HUES64 (cell line): ENCODE measurements at regions not wholly inside any gene's neighbourhood (a gene's known extent, or its start where the extent isn't known, plus 50 kb on each side); places are given as distances from the start of the nearest gene placed in this dataset.
A peak's percentile ranks its signal among the peaks of the same experiment; 100 is the strongest.
"Not testable (repeated sequence)": the region's sequence is repeated elsewhere in the genome, so short reads cannot be mapped to it uniquely, and the experiment has no call there.

Source experiments
- H3K27ac ChIP-seq: 2 replicates; pipeline ENCODE4 v1.7.0; 2013; ENCODE audit warnings: low read depth, low read length, inconsistent platforms
- H3K27me3 ChIP-seq: 2 replicates; pipeline ENCODE4 v1.6.1; 2013; ENCODE audit warnings: mild to moderate bottlenecking, low read length; ENCODE audit not compliant: insufficient read depth
- H3K36me3 ChIP-seq: 2 replicates; pipeline ENCODE4 v1.6.1; 2013; ENCODE audit warnings: mild to moderate bottlenecking, low read length; ENCODE audit not compliant: insufficient read depth
- H3K4me1 ChIP-seq: 2 replicates; pipeline ENCODE4 v1.6.1; 2013; ENCODE audit warnings: mild to moderate bottlenecking, low read length, moderate library complexity; ENCODE audit not compliant: insufficient read depth
- H3K4me3 ChIP-seq: 2 replicates; pipeline ENCODE4 v1.5.1; 2013; ENCODE audit warnings: mild to moderate bottlenecking, low read length, moderate library complexity
- H3K9ac ChIP-seq: 2 replicates; pipeline ENCODE4 v1.6.1; 2013; ENCODE audit warnings: mild to moderate bottlenecking, low read depth, low read length
- H3K9me3 ChIP-seq: 2 replicates; pipeline ENCODE4 v1.6.1; 2013; ENCODE audit warnings: low read depth, low read length; ENCODE audit not compliant: insufficient read depth
- WGBS: fragments of 150-250, 120-280 bp; methylation state at CpG from one replicate; pipeline ENCODE4 v1.1.7; 2013; ENCODE audit warnings: missing lambda C conversion rate; 5-methylcytosine and 5-hydroxymethylcytosine counted together

- Histone ChIP-seq H3K36me3 (no peaks in the 10 kb centered on the region), H3K9ac (no peak overlapping the region), H3K27me3 (no peaks in the 10 kb centered on the region), H3K9me3 (no peaks in the 10 kb centered on the region), H3K4me3 (no peak overlapping the region), H3K4me1 (no peaks in the 10 kb centered on the region), H3K27ac (no peak overlapping the region)
- WGBS = 83% methylated on average over 3 of the region's 3 CpGs
These were observed 1729.7 kb downstream of the PCDH9 start for GRCh38 chr13:65500481-65500880.

GRCh38 chr13:65499256-65499655 is 1730.9 kb downstream of the PCDH9 start:
- Histone ChIP-seq H3K4me3 (no peak overlapping the region), H3K36me3 (no peaks in the 10 kb centered on the region), H3K9ac (no peak overlapping the region), H3K4me1 (no peaks in the 10 kb centered on the region), H3K27me3 (no peaks in the 10 kb centered on the region; the same call in 1 of the 2 replicates), H3K27ac (no peak overlapping the region), H3K9me3 (no peaks in the 10 kb centered on the region)
- 100% methylated on average over 1 of the region's 1 CpG for WGBS

GRCh38 chr13:65497265-65497664 is 1732.9 kb downstream of the PCDH9 start:
- Histone ChIP-seq H3K9ac (no peak overlapping the region), H3K9me3 (no peaks in the 10 kb centered on the region), H3K36me3 (no peaks in the 10 kb centered on the region), H3K27me3 (no peaks in the 10 kb centered on the region; the same call in 1 of the 2 replicates), H3K4me1 (no peaks in the 10 kb centered on the region; the same call in 1 of the 2 replicates), H3K27ac (no peak overlapping the region), H3K4me3 (no peak overlapping the region)

- H3K9ac ChIP-seq, H3K27me3 ChIP-seq, H3K36me3 ChIP-seq, H3K27ac ChIP-seq, H3K4me3 ChIP-seq, H3K4me1 ChIP-seq, H3K9me3 ChIP-seq: not testable (repeated sequence)
- 79% methylated on average over 1 of the region's 1 CpG for WGBS
These were observed 1739.4 kb downstream of the PCDH9 start for GRCh38 chr13:65490725-65491124.

GRCh38 chr13:65488606-65489005 is 1741.5 kb downstream of the PCDH9 start:
- H3K9me3 ChIP-seq = no peaks in the 10 kb centered on the region
- no peaks in the 10 kb centered on the region; the same call in 1 of the 2 replicates for H3K4me1 ChIP-seq
- no peak overlapping the region for H3K9ac ChIP-seq
- H3K27ac ChIP-seq = no peak overlapping the region
- 92% methylated on average over 3 of the region's 3 CpGs for WGBS
- no peak overlapping the region for H3K4me3 ChIP-seq
- no peaks in the 10 kb centered on the region for H3K27me3 ChIP-seq
- H3K36me3 ChIP-seq = no peaks in the 10 kb centered on the region

- Histone ChIP-seq H3K4me1 (no peaks in the 10 kb centered on the region), H3K9me3 (no peaks in the 10 kb centered on the region), H3K9ac (no peak overlapping the region), H3K36me3 (no peaks in the 10 kb centered on the region), H3K4me3 (no peak overlapping the region), H3K27ac (no peak overlapping the region), H3K27me3 (no peaks in the 10 kb centered on the region)
- WGBS = 94% methylated on average over 2 of the region's 2 CpGs
These were observed 1750.4 kb downstream of the PCDH9 start for GRCh38 chr13:65479692-65480091.

GRCh38 chr13:65473196-65473595 is 1756.9 kb downstream of the PCDH9 start:
- H3K36me3 ChIP-seq = no peaks in the 10 kb centered on the region
- H3K9me3 ChIP-seq = no peaks in the 10 kb centered on the region
- no peaks in the 10 kb centered on the region for H3K27me3 ChIP-seq
- WGBS = 94% methylated on average over 1 of the region's 1 CpG
- H3K4me1 ChIP-seq = no peaks in the 10 kb centered on the region
- H3K27ac ChIP-seq = no peak overlapping the region
- H3K9ac ChIP-seq = no peak overlapping the region
- no peak overlapping the region for H3K4me3 ChIP-seq

GRCh38 chr13:65472336-65472735 is 1757.8 kb downstream of the PCDH9 start:
- H3K36me3 ChIP-seq = no peaks in the 10 kb centered on the region
- no peaks in the 10 kb centered on the region for H3K4me1 ChIP-seq
- no peaks in the 10 kb centered on the region for H3K27me3 ChIP-seq
- H3K9me3 ChIP-seq = no peaks in the 10 kb centered on the region
- no peak overlapping the region for H3K4me3 ChIP-seq
- 92% methylated on average over 2 of the region's 2 CpGs for WGBS
- no peak overlapping the region for H3K27ac ChIP-seq
- no peak overlapping the region for H3K9ac ChIP-seq

- no peaks in the 10 kb centered on the region for H3K36me3 ChIP-seq
- H3K9ac ChIP-seq = no peak overlapping the region
- 100% methylated on average over 1 of the region's 2 CpGs for WGBS
- H3K27ac ChIP-seq = no peak overlapping the region
- H3K4me1 ChIP-seq = no peaks in the 10 kb centered on the region
- H3K9me3 ChIP-seq = no peaks in the 10 kb centered on the region
- H3K4me3 ChIP-seq = no peak overlapping the region
- no peaks in the 10 kb centered on the region for H3K27me3 ChIP-seq
These were observed 1759.4 kb downstream of the PCDH9 start for GRCh38 chr13:65470781-65471180.

GRCh38 chr13:65468628-65469027 is 1761.5 kb downstream of the PCDH9 start:
- Histone ChIP-seq H3K9me3 (no peaks in the 10 kb centered on the region), H3K4me3 (no peak overlapping the region), H3K27me3 (no peaks in the 10 kb centered on the region), H3K9ac (no peak overlapping the region), H3K36me3 (no peaks in the 10 kb centered on the region), H3K27ac (no peak overlapping the region), H3K4me1 (no peaks in the 10 kb centered on the region)

- WGBS = 86% methylated on average over 6 of the region's 6 CpGs
- no peaks in the 10 kb centered on the region for H3K36me3 ChIP-seq
- peaks cover 27% of the 10 kb centered on the region for H3K4me1 ChIP-seq
- H3K9me3 ChIP-seq = no peaks in the 10 kb centered on the region
- H3K9ac ChIP-seq = no peak overlapping the region
- H3K27me3 ChIP-seq = no peaks in the 10 kb centered on the region
- no peak overlapping the region for H3K4me3 ChIP-seq
- no peak overlapping the region for H3K27ac ChIP-seq
These were observed 1768.5 kb downstream of the PCDH9 start for GRCh38 chr13:65461590-65461989.

GRCh38 chr13:65460136-65460535 is 1770.0 kb downstream of the PCDH9 start:
- WGBS = 100% methylated on average over 1 of the region's 1 CpG
- Histone ChIP-seq H3K27ac (peak overlapping the region; percentile 49; the same call in 1 of the 2 replicates), H3K4me1 (peaks cover 27% of the 10 kb centered on the region), H3K4me3 (no peak overlapping the region), H3K9ac (no peak overlapping the region), H3K36me3 (no peaks in the 10 kb centered on the region), H3K27me3 (no peaks in the 10 kb centered on the region), H3K9me3 (no peaks in the 10 kb centered on the region)
